Hippocampal formation (tissue), 2 donors: ENCODE measurements at regions not wholly inside any gene's neighbourhood (a gene's known extent, or its start where the extent isn't known, plus 50 kb on each side); places are given as distances from the start of the nearest gene placed in this dataset.
A peak's percentile ranks its signal among the peaks of the same experiment; 100 is the strongest.

ENCODE experiments used
- DNase-seq, 2 donors: peaks; one replicate each; lab custom pipeline; 2025; lab: John Stamatoyannopoulos, UW

- peak in 1 of 2 donors; percentile 52 for DNase-seq
These were observed 168.1 kb upstream of the DMRT1 start for GRCh38 chr9:673264-673965.

GRCh38 chr9:673966-674526, 167.5 kb upstream of the DMRT1 start:
- DNase-seq, result no peak

- DNase-seq, result no peak
These were observed 165.7 kb upstream of the DMRT1 start for GRCh38 chr9:675697-676370.

GRCh38 chr9:676780-677438, 164.6 kb upstream of the DMRT1 start:
- no peak for DNase-seq

GRCh38 chr9:677461-678097, 163.9 kb upstream of the DMRT1 start:
- DNase-seq, result peak in 1 of 2 donors; percentile 74

- DNase-seq, result no peak
These were observed 162.6 kb upstream of the DMRT1 start for GRCh38 chr9:678897-679296.

- DNase-seq, result no peak
These were observed 162.0 kb upstream of the DMRT1 start for GRCh38 chr9:679462-679861.

GRCh38 chr9:680106-680505, 161.4 kb upstream of the DMRT1 start:
- no peak for DNase-seq

- DNase-seq, result no peak
These were observed 158.6 kb upstream of the DMRT1 start for GRCh38 chr9:682633-683508.

- no peak for DNase-seq
These were observed 157.9 kb upstream of the DMRT1 start for GRCh38 chr9:683509-684021.

GRCh38 chr9:684054-684890, 157.2 kb upstream of the DMRT1 start:
- no peak for DNase-seq

GRCh38 chr9:684941-685340, 156.6 kb upstream of the DMRT1 start:
- DNase-seq, result peak in 1 of 2 donors; percentile 41

GRCh38 chr9:686321-686813, 155.1 kb upstream of the DMRT1 start:
- DNase-seq, result no peak

- no peak for DNase-seq
These were observed 154.3 kb upstream of the DMRT1 start for GRCh38 chr9:687034-687785.

GRCh38 chr9:687994-688393, 153.5 kb upstream of the DMRT1 start:
- no peak for DNase-seq

- no peak for DNase-seq
These were observed 150.9 kb upstream of the DMRT1 start for GRCh38 chr9:690517-691111.

- peak in 1 of 2 donors; percentile 45 for DNase-seq
These were observed 149.6 kb upstream of the DMRT1 start for GRCh38 chr9:691825-692400.

- no peak for DNase-seq
These were observed 148.8 kb upstream of the DMRT1 start for GRCh38 chr9:692636-693129.
